ENCODE measurements at regions not wholly inside any gene's neighbourhood (a gene's known extent, or its start where the extent isn't known, plus 50 kb on each side); places are given as distances from the start of the nearest gene placed in this dataset.

- DNase-seq (ENCODE audit: low spot score), result no peak
These were observed 69.5 kb upstream of the TUSC7 start for GRCh38 chr3:116640109-116640508.

DNA sequence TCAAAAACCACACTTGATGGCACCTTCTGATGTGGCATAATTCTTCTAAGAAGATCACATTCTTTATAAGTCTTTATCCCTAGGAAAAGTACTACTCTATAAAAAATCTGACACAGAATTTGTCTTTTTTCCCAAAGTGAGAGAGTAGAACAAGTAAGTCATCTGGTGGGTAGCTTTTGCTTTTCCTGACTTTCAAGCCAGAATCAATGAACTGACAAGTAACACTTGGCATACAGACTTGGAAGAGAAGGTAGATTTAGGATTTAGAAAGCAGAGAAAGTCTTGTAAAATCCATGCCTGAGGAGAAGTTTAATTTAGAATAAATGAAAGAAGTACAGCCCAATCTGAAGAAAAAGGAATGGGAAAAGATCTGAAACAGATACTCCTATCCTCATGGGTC lies 66.6 kb upstream of the TUSC7 start:
- no peak for DNase-seq (ENCODE audit: low spot score)

- no peak for DNase-seq (ENCODE audit: low spot score)
These were observed 61.6 kb upstream of the TUSC7 start for GRCh38 chr3:116647996-116648395.

All from LoVo (cell line).